ENCODE measurements at regions not wholly inside any gene's neighbourhood (a gene's known extent, or its start where the extent isn't known, plus 50 kb on each side); places are given as distances from the start of the nearest gene placed in this dataset.

- TF ChIP-seq CTCF (IDR thresholded peaks at IDR 0.05) (no peak), EZH2 (IDR thresholded peaks at IDR 0.05) (no peak)
Measured at GRCh38 chr2:129201696-129202095, 777.8 kb upstream of the RAB6C start.

Data from neural progenitor cell (in vitro differentiated cells).